ENCODE measurements at regions not wholly inside any gene's neighbourhood (a gene's known extent, or its start where the extent isn't known, plus 50 kb on each side); places are given as distances from the start of the nearest gene placed in this dataset.
A peak's percentile ranks its signal among the peaks of the same experiment; 100 is the strongest.

GRCh38 chr7:81887098-81888090 is 117.5 kb upstream of the HGF start:
- H3K4me3 ChIP-seq (ENCODE audit: low read depth, low read length): peak overlapping the region; percentile 18
- no peak for TF ChIP-seq CTCF (IDR thresholded peaks at IDR 0.05; ENCODE audit: low read depth, low read length)
- TF ChIP-seq POLR2A (IDR thresholded peaks at IDR 0.05; ENCODE audit: extremely low read depth, insufficient read length): no peak
- peak; percentile 96 for TF ChIP-seq MAX (IDR thresholded peaks at IDR 0.05; ENCODE audit: low read depth, low read length)
- peak; percentile 84 for TF ChIP-seq MYC (IDR thresholded peaks at IDR 0.05; ENCODE audit: low read depth, low read length)
- DNase-seq (ENCODE audit: low read depth): peak; percentile 91

- no peak for DNase-seq (ENCODE audit: low read depth)
- H3K4me3 ChIP-seq (ENCODE audit: low read depth, low read length): no peak overlapping the region
Measured at GRCh38 chr7:81886211-81886764, 116.4 kb upstream of the HGF start.

GRCh38 chr7:81884817-81885216 is 115.0 kb upstream of the HGF start:
- peak; percentile 22 for DNase-seq (ENCODE audit: low read depth)
- no peak overlapping the region for H3K4me3 ChIP-seq (ENCODE audit: low read depth, low read length)
- TF ChIP-seq MYC (IDR thresholded peaks at IDR 0.05; ENCODE audit: low read depth, low read length) (no peak), CTCF (IDR thresholded peaks at IDR 0.05; ENCODE audit: low read depth, low read length) (no peak), POLR2A (IDR thresholded peaks at IDR 0.05; ENCODE audit: extremely low read depth, insufficient read length) (no peak), MAX (IDR thresholded peaks at IDR 0.05; ENCODE audit: low read depth, low read length) (no peak)

More at GRCh38 chr7:81886211-81886764, 116.4 kb upstream of the HGF start:
- no peak for TF ChIP-seq CTCF (IDR thresholded peaks at IDR 0.05; ENCODE audit: low read depth, low read length)
- TF ChIP-seq MAX (IDR thresholded peaks at IDR 0.05; ENCODE audit: low read depth, low read length): no peak
- TF ChIP-seq POLR2A (IDR thresholded peaks at IDR 0.05; ENCODE audit: extremely low read depth, insufficient read length): no peak
- TF ChIP-seq MYC (IDR thresholded peaks at IDR 0.05; ENCODE audit: low read depth, low read length): no peak

- H3K4me3 ChIP-seq (ENCODE audit: low read depth, low read length): no peak overlapping the region
- no peak for TF ChIP-seq MYC (IDR thresholded peaks at IDR 0.05; ENCODE audit: low read depth, low read length)
- no peak for DNase-seq (ENCODE audit: low read depth)
Measured at GRCh38 chr7:81883801-81884393, 114.0 kb upstream of the HGF start.

GRCh38 chr7:81882086-81882485 is 112.2 kb upstream of the HGF start:
- H3K4me3 ChIP-seq (ENCODE audit: low read depth, low read length): no peak overlapping the region
- DNase-seq (ENCODE audit: low read depth): no peak
- no peak for TF ChIP-seq MAX (IDR thresholded peaks at IDR 0.05; ENCODE audit: low read depth, low read length)
- TF ChIP-seq POLR2A (IDR thresholded peaks at IDR 0.05; ENCODE audit: extremely low read depth, insufficient read length): no peak
- no peak for TF ChIP-seq MYC (IDR thresholded peaks at IDR 0.05; ENCODE audit: low read depth, low read length)
- TF ChIP-seq CTCF (IDR thresholded peaks at IDR 0.05; ENCODE audit: low read depth, low read length): no peak

GRCh38 chr7:81877890-81878289 is 108.0 kb upstream of the HGF start:
- DNase-seq (ENCODE audit: low read depth): no peak
- H3K4me3 ChIP-seq (ENCODE audit: low read depth, low read length): no peak overlapping the region
- TF ChIP-seq POLR2A (IDR thresholded peaks at IDR 0.05; ENCODE audit: extremely low read depth, insufficient read length): no peak
- no peak for TF ChIP-seq CTCF (IDR thresholded peaks at IDR 0.05; ENCODE audit: low read depth, low read length)
- TF ChIP-seq MAX (IDR thresholded peaks at IDR 0.05; ENCODE audit: low read depth, low read length): no peak
- TF ChIP-seq MYC (IDR thresholded peaks at IDR 0.05; ENCODE audit: low read depth, low read length): no peak

Data from NB4 (cell line).